PFSK-1 (cell line): ENCODE measurements at regions not wholly inside any gene's neighbourhood (a gene's known extent, or its start where the extent isn't known, plus 50 kb on each side); places are given as distances from the start of the nearest gene placed in this dataset.

Experiments used
- FOXP2 ChIP-seq: optimal IDR thresholded peaks from 2 replicates; pipeline ENCODE3; 2011; ENCODE audit warnings: borderline replicate concordance, control low read depth, inconsistent platforms; ENCODE audit not compliant: insufficient read depth; ENCODE audit errors: extremely low read length, extremely low read depth
- POLR2AphosphoS5 ChIP-seq: IDR thresholded peaks from 2 replicates; pipeline ENCODE4 v1.6.1; 2012; ENCODE audit warnings: low read depth, mild to moderate bottlenecking, control low read depth, low read length, moderate library complexity
- REST ChIP-seq, 2 experiments: IDR thresholded peaks; 2 replicates each; pipeline versions ENCODE4 v1.6.1 to v1.8.0; 2011 to 2012; ENCODE audit warnings: low read depth in 2 of 2, low read length in 2 of 2, control low read depth in 1 of 2, inconsistent platforms in 1 of 2, mild to moderate bottlenecking in 1 of 2, moderate library complexity in 1 of 2; ENCODE audit not compliant: insufficient read depth in 1 of 2
- SIN3A ChIP-seq: IDR thresholded peaks from 2 replicates; pipeline ENCODE4 v1.6.1; 2012; ENCODE audit warnings: mild to moderate bottlenecking, low read length, moderate library complexity, borderline replicate concordance; ENCODE audit not compliant: insufficient read depth
- TAF1 ChIP-seq: IDR thresholded peaks from 2 replicates; pipeline ENCODE4 v1.6.1; 2012; ENCODE audit warnings: low read length, control low read depth, borderline replicate concordance; ENCODE audit not compliant: insufficient read depth

- no peak for TF ChIP-seq POLR2AphosphoS5
- no peak for TF ChIP-seq TAF1
- no peak for TF ChIP-seq REST (IDR thresholded peaks at IDR 0.05; ENCODE audit: insufficient read depth in 1 of 2, low read depth in 2 of 2, low read length in 2 of 2)
- TF ChIP-seq SIN3A, result no peak
- no peak for TF ChIP-seq FOXP2
These were observed 961.6 kb downstream of the TBC1D22A start for GRCh38 chr22:47724030-47724429.
